ENCODE measurements at regions not wholly inside any gene's neighbourhood (a gene's known extent, or its start where the extent isn't known, plus 50 kb on each side); places are given as distances from the start of the nearest gene placed in this dataset.
A peak's percentile ranks its signal among the peaks of the same experiment; 100 is the strongest.

DNA sequence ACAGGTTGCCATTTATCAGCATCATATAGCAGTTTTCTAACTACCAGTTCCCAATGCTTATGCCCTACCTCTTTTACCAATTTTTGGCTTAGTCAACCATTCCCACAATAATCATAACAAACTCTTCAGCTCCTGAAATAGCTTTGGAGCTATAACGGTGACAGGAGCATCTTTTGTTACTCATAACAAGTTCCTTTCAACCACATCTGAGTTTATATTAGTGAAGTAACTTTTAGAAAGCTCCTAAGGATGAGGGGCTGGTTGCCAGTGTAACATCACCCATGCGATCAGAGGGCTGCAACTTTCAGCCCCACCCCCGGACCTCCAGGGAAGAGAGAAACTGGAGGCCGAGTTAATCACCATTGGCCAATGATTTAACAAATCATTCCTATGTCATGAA, 495.3 kb upstream of the RASGRP1 start:
- CTCF ChIA-PET = interaction anchor here (1.7 kb wide), 1 partner anchor 243 kb away, joined by 4 read pairs; no protein-coding TSS in a partner anchor
- DNase-seq (ENCODE audit: low read depth in 1 of 2, low spot score in 1 of 2) (no peak), ATAC-seq (no peak), FAIRE-seq (no peak)
- Histone ChIP-seq H3K4me3 (no peak overlapping the region), H3K27ac (no peak overlapping the region), H3K4me2 (no peak overlapping the region), H3K9me3 (no peaks in the 10 kb centered on the region), H3K4me1 (no peaks in the 10 kb centered on the region)
- POLR2A ChIA-PET = no interaction called here
- no peak for TF ChIP-seq MYC (IDR thresholded peaks at IDR 0.05; ENCODE audit: borderline replicate concordance, low read length)
- TF ChIP-seq, protein P1, sequence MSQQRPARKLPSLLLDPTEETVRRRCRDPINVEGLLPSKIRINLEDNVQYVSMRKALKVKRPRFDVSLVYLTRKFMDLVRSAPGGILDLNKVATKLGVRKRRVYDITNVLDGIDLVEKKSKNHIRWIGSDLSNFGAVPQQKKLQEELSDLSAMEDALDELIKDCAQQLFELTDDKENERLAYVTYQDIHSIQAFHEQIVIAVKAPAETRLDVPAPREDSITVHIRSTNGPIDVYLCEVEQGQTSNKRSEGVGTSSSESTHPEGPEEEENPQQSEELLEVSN (IDR thresholded peaks at IDR 0.05; ENCODE audit: borderline replicate concordance, low read depth) = no peak
- no peak for TF ChIP-seq BHLHE40 (IDR thresholded peaks at IDR 0.05; ENCODE audit: low read depth, low read length)
- TF ChIP-seq NR3C1 (IDR thresholded peaks at IDR 0.05) = no peak
- no peak for TF ChIP-seq CEBPB (IDR thresholded peaks at IDR 0.05)
- TF ChIP-seq SREBF2 (IDR thresholded peaks at IDR 0.05) = no peak
- TF ChIP-seq POLR2AphosphoS2 (conservative IDR thresholded peaks at IDR 0.05; ENCODE audit: low read length) = no peak
- TF ChIP-seq RAD21 (conservative IDR thresholded peaks at IDR 0.05 in 1 of 2, IDR thresholded peaks at IDR 0.05 in 1 of 2) = no peak
- no peak for TF ChIP-seq EHF (CRISPR knock-in tag; IDR thresholded peaks at IDR 0.05)
- TF ChIP-seq CHD2 (IDR thresholded peaks at IDR 0.05; ENCODE audit: low read length, partially characterized antibody) = no peak
- TF ChIP-seq, protein P2, sequence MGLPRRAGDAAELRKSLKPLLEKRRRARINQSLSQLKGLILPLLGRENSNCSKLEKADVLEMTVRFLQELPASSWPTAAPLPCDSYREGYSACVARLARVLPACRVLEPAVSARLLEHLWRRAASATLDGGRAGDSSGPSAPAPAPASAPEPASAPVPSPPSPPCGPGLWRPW (IDR thresholded peaks at IDR 0.05) = no peak
- no peak for TF ChIP-seq RCOR1 (IDR thresholded peaks at IDR 0.05; ENCODE audit: low read depth, low read length)
- TF ChIP-seq FOXS1 (CRISPR knock-in tag; IDR thresholded peaks at IDR 0.05) = no peak
- no peak for TF ChIP-seq JUN (IDR thresholded peaks at IDR 0.05)
- TF ChIP-seq, protein P3, sequence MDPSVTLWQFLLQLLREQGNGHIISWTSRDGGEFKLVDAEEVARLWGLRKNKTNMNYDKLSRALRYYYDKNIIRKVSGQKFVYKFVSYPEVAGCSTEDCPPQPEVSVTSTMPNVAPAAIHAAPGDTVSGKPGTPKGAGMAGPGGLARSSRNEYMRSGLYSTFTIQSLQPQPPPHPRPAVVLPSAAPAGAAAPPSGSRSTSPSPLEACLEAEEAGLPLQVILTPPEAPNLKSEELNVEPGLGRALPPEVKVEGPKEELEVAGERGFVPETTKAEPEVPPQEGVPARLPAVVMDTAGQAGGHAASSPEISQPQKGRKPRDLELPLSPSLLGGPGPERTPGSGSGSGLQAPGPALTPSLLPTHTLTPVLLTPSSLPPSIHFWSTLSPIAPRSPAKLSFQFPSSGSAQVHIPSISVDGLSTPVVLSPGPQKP (IDR thresholded peaks at IDR 0.05; ENCODE audit: low read depth, low read length) = no peak
- no peak for TF ChIP-seq JUNB (IDR thresholded peaks at IDR 0.05)
- no peak for TF ChIP-seq KDM5A (IDR thresholded peaks at IDR 0.05)
- WGBS (ENCODE audit: missing lambda C conversion rate) = 84% methylated on average over 4 of the region's 4 CpGs

DNA sequence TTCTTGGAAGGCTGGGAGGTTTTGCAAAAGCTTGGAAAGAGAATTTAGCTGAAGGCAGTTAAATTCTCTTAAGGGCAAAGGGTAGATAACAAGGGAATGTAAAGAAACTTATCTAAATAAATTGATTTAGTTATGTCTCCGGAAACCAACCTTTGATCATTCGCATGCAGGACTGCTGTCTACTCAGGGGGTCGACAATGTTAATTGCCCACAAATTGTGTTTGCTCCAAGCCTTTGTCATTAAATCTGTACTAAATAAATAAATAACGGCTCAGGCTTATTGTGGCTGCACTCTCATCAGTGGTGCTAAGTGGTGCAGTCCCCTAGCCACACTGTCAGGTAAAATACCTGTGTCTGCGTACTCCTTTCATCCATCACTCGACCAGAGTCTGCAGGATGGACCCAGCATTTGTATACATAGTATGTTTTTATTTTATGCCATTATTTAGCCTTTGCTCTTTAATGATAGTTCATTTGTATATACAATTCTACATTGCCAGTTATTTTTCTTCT, 497.4 kb upstream of the RASGRP1 start:
- ATAC-seq = no peak
- ChIA-PET CTCF (no interaction called here), POLR2A (no interaction called here)

DNA sequence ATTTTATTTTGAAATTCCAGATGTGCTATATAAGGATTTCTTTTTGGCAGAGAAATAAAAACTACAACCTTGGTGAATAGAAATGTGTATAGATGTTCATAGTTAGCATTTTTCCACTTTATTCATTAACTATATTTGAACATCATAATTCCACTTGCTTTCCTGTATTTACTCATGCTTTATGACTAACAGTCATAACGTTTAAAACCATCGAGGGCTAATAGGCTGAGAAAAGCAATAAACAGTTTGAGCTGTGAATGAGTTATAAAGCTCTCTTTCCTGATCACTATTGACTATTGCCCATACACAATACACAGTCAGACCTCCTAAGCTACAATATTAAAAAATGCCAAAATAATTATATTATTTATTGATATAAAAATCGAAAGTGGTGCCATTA, 502.1 kb upstream of the RASGRP1 start:
- Histone ChIP-seq H3K4me3 (no peak overlapping the region), H3K4me2 (peak overlapping the region; percentile 33), H3K9me3 (no peaks in the 10 kb centered on the region), H3K4me1 (peaks cover 9% of the 10 kb centered on the region; the same call in 2 of the 3 replicates), H3K27ac (no peak overlapping the region)
- FAIRE-seq (no peak), ATAC-seq (no peak), DNase-seq (ENCODE audit: low read depth in 1 of 2, low spot score in 1 of 2) (no peak)
- WGBS (ENCODE audit: missing lambda C conversion rate) = 11% methylated on average over 3 of the region's 3 CpGs
- ChIA-PET CTCF (no interaction called here), POLR2A (no interaction called here)
- TF ChIP-seq RFX5 (IDR thresholded peaks at IDR 0.05) = no peak
- TF ChIP-seq PHF8 (IDR thresholded peaks at IDR 0.05; ENCODE audit: borderline replicate concordance, low read depth) = no peak
- no peak for TF ChIP-seq TFCP2L1 (CRISPR knock-in tag; IDR thresholded peaks at IDR 0.05)
- TF ChIP-seq MYC (IDR thresholded peaks at IDR 0.05; ENCODE audit: borderline replicate concordance, low read length) = no peak
- TF ChIP-seq, protein P1 (IDR thresholded peaks at IDR 0.05; ENCODE audit: borderline replicate concordance, low read depth) = no peak
- TF ChIP-seq EP300 (IDR thresholded peaks at IDR 0.05) = no peak
- TF ChIP-seq ZC3H11A (IDR thresholded peaks at IDR 0.05) = no peak
- no peak for TF ChIP-seq RNF2 (IDR thresholded peaks at IDR 0.05; ENCODE audit: borderline replicate concordance, low read depth)
- TF ChIP-seq, protein P3 (IDR thresholded peaks at IDR 0.05; ENCODE audit: low read depth, low read length) = no peak
- TF ChIP-seq RAD21 (conservative IDR thresholded peaks at IDR 0.05 in 1 of 2, IDR thresholded peaks at IDR 0.05 in 1 of 2) = no peak
- TF ChIP-seq, protein P4, sequence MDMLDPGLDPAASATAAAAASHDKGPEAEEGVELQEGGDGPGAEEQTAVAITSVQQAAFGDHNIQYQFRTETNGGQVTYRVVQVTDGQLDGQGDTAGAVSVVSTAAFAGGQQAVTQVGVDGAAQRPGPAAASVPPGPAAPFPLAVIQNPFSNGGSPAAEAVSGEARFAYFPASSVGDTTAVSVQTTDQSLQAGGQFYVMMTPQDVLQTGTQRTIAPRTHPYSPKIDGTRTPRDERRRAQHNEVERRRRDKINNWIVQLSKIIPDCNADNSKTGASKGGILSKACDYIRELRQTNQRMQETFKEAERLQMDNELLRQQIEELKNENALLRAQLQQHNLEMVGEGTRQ (IDR thresholded peaks at IDR 0.05) = no peak

More for the DNA sequence above, 497.4 kb upstream of the RASGRP1 start:
- Histone ChIP-seq H3K4me1 (peaks cover 8% of the 10 kb centered on the region; the same call in 2 of the 3 replicates), H3K27ac (no peak overlapping the region), H3K4me2 (no peak overlapping the region), H3K9me3 (no peaks in the 10 kb centered on the region), H3K4me3 (no peak overlapping the region)
- 65% methylated on average over 6 of the region's 6 CpGs for WGBS (ENCODE audit: missing lambda C conversion rate)
- no peak for DNase-seq (ENCODE audit: low read depth in 1 of 2, low spot score in 1 of 2)
- no peak for FAIRE-seq
- no peak for TF ChIP-seq ZSCAN20 (CRISPR knock-in tag; IDR thresholded peaks at IDR 0.05)
- TF ChIP-seq HDAC2 (IDR thresholded peaks at IDR 0.05) = no peak
- TF ChIP-seq BHLHE40 (IDR thresholded peaks at IDR 0.05; ENCODE audit: low read depth, low read length) = no peak
- TF ChIP-seq SMC3 (IDR thresholded peaks at IDR 0.05) = no peak
- no peak for TF ChIP-seq ZNF302 (CRISPR knock-in tag; IDR thresholded peaks at IDR 0.05)
- no peak for TF ChIP-seq EHF (CRISPR knock-in tag; IDR thresholded peaks at IDR 0.05)
- TF ChIP-seq HOXB13 (CRISPR knock-in tag; IDR thresholded peaks at IDR 0.05; ENCODE audit: low read depth) = no peak
- no peak for TF ChIP-seq MAFK (IDR thresholded peaks at IDR 0.05; ENCODE audit: partially characterized antibody)
- no peak for TF ChIP-seq MYC (IDR thresholded peaks at IDR 0.05; ENCODE audit: borderline replicate concordance, low read length)
- no peak for TF ChIP-seq JUNB (IDR thresholded peaks at IDR 0.05)
- TF ChIP-seq, protein P4 (IDR thresholded peaks at IDR 0.05) = no peak
- no peak for TF ChIP-seq KDM5A (IDR thresholded peaks at IDR 0.05)
- TF ChIP-seq ZFP36 (IDR thresholded peaks at IDR 0.05; ENCODE audit: borderline replicate concordance, partially characterized antibody) = no peak
- TF ChIP-seq RARB (CRISPR knock-in tag; IDR thresholded peaks at IDR 0.05) = no peak
- no peak for TF ChIP-seq CBX2 (IDR thresholded peaks at IDR 0.05; ENCODE audit: borderline replicate concordance, low read depth)

Data from A549 (cell line).